ENCODE measurements at regions not wholly inside any gene's neighbourhood (a gene's known extent, or its start where the extent isn't known, plus 50 kb on each side); places are given as distances from the start of the nearest gene placed in this dataset.

DNA sequence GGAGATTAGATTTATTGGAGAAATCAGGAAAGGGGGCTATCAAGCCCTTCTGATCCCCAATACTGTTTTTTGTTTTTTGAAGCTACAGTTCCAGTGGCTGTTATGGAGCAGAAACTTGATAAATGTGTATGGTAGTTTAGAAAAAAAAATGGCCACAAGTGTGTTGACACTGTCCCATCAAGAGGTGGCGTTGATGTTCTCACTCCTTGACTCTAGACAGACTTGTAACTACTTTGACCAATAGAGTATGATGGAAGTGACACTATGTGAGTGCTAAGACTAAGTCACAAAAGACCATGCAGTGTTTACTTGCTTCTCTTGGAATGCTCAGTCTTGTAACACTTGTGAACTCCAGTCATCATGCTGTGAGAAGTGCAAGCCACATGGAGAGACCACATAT, 356.7 kb downstream of the PDCD6IP start:
- TF ChIP-seq, protein P1, sequence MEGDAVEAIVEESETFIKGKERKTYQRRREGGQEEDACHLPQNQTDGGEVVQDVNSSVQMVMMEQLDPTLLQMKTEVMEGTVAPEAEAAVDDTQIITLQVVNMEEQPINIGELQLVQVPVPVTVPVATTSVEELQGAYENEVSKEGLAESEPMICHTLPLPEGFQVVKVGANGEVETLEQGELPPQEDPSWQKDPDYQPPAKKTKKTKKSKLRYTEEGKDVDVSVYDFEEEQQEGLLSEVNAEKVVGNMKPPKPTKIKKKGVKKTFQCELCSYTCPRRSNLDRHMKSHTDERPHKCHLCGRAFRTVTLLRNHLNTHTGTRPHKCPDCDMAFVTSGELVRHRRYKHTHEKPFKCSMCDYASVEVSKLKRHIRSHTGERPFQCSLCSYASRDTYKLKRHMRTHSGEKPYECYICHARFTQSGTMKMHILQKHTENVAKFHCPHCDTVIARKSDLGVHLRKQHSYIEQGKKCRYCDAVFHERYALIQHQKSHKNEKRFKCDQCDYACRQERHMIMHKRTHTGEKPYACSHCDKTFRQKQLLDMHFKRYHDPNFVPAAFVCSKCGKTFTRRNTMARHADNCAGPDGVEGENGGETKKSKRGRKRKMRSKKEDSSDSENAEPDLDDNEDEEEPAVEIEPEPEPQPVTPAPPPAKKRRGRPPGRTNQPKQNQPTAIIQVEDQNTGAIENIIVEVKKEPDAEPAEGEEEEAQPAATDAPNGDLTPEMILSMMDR (IDR thresholded peaks at IDR 0.05) = no peak
- no peak for TF ChIP-seq POLR2A (IDR thresholded peaks at IDR 0.05)

Measured in esophagus squamous epithelium (tissue), 4 donors.